VCaP (cell line): ENCODE measurements at regions not wholly inside any gene's neighbourhood (a gene's known extent, or its start where the extent isn't known, plus 50 kb on each side); places are given as distances from the start of the nearest gene placed in this dataset.
A peak's percentile ranks its signal among the peaks of the same experiment; 100 is the strongest.
"Not testable (repeated sequence)": the region's sequence is repeated elsewhere in the genome, so short reads cannot be mapped to it uniquely, and the experiment has no call there.

Experiments
- H3K27ac ChIP-seq: fragments of 450-650 bp; 2 replicates; pipeline ENCODE4 v1.5.1; 2017
- TF ChIP-seq, protein P1 (sequence below): fragments of 450-650 bp; conservative IDR thresholded peaks from 2 replicates; pipeline ENCODE4 v1.5.1; 2017; ENCODE audit warnings: mild to moderate bottlenecking, moderate library complexity

DNA sequence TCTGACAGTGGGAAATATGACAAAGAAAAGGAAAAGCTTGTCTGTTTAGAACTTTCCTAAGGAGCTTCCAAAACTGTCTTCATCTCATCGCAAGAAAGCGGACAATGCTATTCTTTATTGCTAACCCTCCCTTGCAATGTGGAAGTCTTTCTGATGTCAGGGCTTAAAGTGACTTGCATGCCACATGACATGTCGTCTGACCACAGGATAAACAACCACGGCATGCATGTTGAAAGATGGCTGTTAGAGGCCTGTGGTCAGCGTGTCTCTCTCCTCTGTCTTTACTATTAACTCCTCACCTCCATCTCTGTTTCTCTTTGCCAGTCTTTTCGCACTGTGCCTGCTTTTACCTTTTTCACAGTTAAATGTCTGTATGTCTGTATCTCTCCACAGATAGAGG, 389.8 kb downstream of the LNPK start:
- TF ChIP-seq, protein P1, sequence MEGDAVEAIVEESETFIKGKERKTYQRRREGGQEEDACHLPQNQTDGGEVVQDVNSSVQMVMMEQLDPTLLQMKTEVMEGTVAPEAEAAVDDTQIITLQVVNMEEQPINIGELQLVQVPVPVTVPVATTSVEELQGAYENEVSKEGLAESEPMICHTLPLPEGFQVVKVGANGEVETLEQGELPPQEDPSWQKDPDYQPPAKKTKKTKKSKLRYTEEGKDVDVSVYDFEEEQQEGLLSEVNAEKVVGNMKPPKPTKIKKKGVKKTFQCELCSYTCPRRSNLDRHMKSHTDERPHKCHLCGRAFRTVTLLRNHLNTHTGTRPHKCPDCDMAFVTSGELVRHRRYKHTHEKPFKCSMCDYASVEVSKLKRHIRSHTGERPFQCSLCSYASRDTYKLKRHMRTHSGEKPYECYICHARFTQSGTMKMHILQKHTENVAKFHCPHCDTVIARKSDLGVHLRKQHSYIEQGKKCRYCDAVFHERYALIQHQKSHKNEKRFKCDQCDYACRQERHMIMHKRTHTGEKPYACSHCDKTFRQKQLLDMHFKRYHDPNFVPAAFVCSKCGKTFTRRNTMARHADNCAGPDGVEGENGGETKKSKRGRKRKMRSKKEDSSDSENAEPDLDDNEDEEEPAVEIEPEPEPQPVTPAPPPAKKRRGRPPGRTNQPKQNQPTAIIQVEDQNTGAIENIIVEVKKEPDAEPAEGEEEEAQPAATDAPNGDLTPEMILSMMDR, result no peak
- no peak overlapping the region for H3K27ac ChIP-seq

DNA sequence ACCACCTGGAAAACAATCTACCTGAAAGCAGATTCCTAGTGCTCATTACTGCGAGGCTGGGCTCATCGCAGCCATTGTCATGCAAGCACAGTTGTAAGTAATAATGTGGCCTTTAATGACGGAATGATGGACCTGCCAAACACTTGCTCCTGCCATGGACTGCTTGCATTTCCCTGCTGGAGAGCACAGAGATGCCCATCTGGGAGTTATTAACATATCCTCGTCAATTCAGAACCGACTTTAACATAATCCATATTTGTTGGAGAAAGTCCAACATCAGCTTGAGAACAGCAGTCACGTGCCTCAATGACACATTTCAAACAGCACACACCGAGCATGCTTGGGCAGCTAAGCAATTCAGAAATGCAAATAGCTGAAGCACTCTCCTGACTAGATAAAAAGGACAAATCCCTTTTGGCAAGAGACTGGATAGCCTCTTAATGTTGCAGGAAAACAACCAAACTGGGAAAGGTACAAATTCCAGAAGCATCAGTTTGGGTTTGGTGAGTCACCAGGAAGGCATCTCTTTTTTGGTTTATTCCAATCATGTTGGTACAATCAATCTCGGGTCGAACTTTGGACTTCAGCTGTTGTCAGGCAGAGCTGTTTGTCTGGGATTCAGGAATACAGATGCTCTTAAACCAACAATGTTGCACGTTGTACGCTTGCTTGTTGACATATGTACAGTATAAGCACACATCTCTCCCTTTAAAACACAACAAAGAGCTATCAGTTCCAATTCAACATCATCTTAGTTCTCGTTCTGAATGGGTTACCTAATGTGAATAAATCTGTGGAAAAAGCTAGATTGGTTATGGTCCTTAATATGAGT, 395.8 kb downstream of the LNPK start:
- TF ChIP-seq, protein P1, result no peak

DNA sequence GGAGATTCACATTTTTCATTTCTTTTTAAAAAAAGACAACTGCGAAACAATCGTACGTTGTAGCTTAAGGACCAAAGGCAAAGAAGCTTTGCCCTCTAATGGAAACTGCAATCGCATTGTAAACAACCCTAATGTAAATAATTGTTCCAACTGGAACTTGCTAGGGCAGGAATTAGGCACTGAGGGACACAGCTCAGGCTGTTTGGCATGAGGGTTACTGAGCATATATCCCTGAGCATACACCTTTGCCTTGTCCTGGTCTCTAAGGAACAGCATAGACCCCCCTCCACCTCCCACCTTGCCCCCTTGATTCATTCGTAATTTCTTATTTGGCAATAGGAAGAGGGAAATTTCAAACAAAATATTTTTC, 396.4 kb downstream of the LNPK start:
- TF ChIP-seq, protein P1, result no peak
- peak overlapping the region; percentile 77 for H3K27ac ChIP-seq

More for the DNA sequence above, 395.8 kb downstream of the LNPK start:
- peak overlapping the region; percentile 77 for H3K27ac ChIP-seq

DNA sequence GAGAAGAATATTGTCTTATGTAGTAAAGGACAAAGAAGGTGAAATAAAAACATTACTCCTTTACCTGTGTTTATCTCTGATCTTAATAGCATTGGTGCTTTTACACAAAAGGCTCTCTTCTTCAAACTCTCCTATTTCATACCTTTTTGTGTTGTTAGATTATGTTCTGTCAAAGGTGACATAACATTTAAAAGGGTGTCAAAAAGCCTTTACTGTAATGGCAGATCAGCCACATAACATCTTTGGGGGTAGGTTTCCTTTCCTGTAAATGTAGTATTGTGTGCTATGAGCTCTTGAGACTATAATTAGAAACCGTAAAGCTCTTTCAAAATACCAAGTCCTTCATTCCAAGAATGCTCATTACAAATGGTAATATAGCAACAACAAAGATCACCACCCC, 400.1 kb downstream of the LNPK start:
- H3K27ac ChIP-seq, result no peak overlapping the region
- TF ChIP-seq, protein P1, result no peak

DNA sequence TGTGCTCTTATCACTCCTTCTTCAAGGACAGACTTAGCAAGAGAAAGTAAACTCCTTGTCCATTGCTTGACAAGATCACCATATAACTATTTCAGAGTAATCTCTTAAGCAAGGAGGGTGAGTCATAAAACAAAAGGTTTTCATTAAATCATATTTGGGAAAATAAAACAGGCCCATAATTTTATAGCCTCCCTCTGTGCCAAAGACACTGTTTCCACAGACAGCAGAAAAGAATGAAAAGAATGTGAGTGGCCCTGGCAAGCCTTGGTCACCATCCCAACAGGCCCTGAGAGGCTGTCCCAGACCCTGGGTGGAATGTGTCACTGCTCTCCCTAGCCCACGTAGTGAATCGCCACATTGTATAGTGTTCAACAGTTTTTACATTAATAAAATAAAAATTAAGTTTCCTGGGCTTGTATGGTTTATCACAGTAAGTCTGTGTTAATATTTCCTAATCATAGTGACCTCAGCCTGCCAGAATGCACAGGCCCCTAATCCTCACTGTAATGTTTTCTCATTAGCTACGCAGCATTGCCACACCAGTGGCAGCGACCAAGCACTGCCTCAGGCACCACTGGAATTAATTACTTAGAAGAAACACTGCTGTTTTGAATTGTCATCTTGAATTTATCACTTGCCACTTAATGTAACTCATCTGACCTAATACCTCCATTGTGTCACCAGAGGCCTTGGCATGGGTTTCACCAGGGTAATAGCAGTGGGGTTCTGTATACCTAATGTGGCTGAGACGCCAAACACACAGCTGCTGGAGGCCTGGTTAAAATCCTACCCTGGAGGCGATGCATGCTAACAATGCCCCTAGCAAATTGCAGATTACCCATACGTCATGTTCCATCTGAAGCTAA, 401.9 kb downstream of the LNPK start:
- TF ChIP-seq, protein P1, result no peak
- no peak overlapping the region for H3K27ac ChIP-seq

DNA sequence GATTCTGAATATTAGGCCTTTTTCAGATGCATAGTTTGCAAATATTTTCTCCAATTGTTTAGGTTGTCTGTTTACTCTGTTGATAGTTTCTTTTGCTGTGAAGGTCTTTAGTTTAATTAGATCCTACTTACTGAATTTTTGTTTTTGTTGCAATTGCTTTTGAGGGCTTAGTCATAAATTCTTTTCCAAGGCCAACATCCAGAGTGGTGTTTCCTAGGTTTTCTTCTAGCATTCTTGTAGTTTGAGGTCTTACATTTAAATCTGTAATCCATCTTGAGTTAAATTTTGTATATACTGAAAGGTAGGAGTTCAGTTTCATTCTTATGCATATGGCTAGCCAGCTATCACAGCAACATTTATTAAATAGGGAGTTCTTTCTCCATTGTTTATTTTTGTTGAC, 404.8 kb downstream of the LNPK start:
- TF ChIP-seq, protein P1, result no peak
- H3K27ac ChIP-seq, result no peak overlapping the region

DNA sequence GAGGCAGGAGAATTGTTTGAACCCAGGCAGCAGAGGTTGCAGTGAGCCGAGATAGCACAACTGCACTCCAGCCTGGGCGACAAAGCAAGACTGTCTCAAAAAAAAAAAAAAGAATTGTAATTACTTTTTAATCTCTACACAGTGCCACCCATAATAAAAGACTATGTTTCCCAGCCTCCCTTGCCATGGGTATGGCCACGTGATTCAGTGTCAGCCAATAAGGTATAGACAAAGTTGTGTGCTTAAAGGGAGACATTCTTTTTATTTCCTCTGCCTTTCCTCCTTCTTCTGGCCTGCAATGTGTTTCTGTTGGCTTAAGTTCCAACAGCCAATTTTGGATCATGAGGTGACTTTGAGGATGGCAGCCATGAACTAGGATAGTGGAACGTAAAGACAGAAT, 406.9 kb downstream of the LNPK start:
- no peak overlapping the region for H3K27ac ChIP-seq
- TF ChIP-seq, protein P1, result no peak

DNA sequence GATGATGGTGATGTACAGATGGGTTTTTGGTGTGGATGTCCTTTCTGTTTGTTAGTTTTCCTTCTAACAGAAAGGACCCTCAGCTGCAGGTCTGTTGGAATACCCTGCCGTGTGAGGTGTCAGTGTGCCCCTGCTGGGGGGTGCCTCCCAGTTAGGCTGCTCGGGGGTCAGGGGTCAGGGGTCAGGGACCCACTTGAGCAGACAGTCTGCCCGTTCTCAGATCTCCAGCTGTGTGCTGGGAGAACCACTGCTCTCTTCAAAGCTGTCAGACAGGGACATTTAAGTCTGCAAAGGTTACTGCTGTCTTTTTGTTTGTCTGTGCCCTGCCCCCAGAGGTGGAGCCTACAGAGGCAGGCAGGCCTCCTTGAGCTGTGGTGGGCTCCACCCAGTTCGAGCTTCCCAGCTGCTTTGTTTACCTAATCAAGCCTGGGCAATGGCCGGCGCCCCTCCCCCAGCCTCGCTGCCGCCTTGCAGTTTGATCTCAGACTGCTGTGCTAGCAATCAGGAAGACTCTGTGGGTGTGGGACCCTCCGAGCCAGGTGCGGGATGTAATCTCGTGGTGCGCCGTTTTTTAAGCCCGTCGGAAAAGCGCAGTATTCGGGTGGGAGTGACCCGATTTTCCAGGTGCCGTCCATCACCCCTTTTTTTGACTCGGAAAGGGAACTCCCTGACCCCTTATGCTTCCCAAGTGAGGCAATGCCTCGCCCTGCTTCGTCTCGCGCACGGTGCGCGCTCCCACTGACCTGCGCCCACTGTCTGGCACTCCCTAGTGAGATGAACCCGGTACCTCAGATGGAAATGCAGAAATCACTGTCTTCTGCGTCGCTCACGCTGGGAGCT, 408.2 kb downstream of the LNPK start:
- H3K27ac ChIP-seq, result not testable (repeated sequence)

DNA sequence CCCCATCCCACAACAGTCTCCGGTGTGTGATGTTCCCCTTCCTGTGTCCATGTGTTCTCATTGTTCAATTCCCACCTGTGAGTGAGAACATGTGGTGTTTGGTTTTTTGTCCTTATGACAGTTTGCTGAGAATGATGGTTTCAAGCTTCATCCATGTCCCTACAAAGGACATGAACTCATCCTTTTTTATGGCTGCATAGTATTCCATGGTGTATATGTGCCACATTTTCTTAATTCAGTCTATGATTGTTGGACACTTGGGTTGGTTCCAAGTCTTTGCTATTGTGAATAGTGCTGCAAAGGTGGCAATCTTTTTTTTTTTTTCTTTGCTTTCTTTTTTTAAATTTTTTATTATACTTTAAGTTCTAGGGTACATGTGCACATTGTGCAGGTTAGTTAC, 406.7 kb upstream of the ATP5MC3 start:
- H3K27ac ChIP-seq, result not testable (repeated sequence)
